Naive B cell (primary cell): ENCODE measurements at regions not wholly inside any gene's neighbourhood (a gene's known extent, or its start where the extent isn't known, plus 50 kb on each side); places are given as distances from the start of the nearest gene placed in this dataset.

Experiments used
- ATAC-seq, 2 donors: fragments of 150-1000 bp; cut with Tn5 transposase; 2 replicates each; pipeline ENCODE4 v1.10.0; 2021; ENCODE audit warnings: low read depth in 2 of 2, mild to moderate bottlenecking in 2 of 2, moderate library complexity in 2 of 2
- DNase-seq: peaks from one replicate; pipeline ENCODE4 v3.0.0; 2022
- H3K27ac Mint-ChIP-seq, 6 donors: one replicate each; pipeline ENCODE4 v1.8.0; 2020 to 2022; ENCODE audit warnings: mild to moderate bottlenecking in 6 of 6, mixed read lengths in 6 of 6, moderate library complexity in 5 of 6, inconsistent platforms in 2 of 6
- H3K27me3 Mint-ChIP-seq, 3 donors: one replicate each; pipeline ENCODE4 v1.8.0; 2021 to 2022; ENCODE audit warnings: mixed read lengths in 3 of 3, mild to moderate bottlenecking in 1 of 3
- H3K36me3 Mint-ChIP-seq, 2 donors: one replicate each; pipeline ENCODE4 v1.8.0; 2020 to 2022; ENCODE audit warnings: mixed read lengths in 2 of 2, inconsistent platforms in 1 of 2, mild to moderate bottlenecking in 1 of 2
- H3K4me1 Mint-ChIP-seq, 3 donors: one replicate each; pipeline ENCODE4 v1.8.0; 2020 to 2022; ENCODE audit warnings: mixed read lengths in 3 of 3, inconsistent platforms in 1 of 3, mild to moderate bottlenecking in 1 of 3, moderate library complexity in 1 of 3
- H3K4me3 Mint-ChIP-seq, 8 donors: one replicate each; pipeline ENCODE4 v1.8.0; 2020 to 2022; ENCODE audit warnings: mild to moderate bottlenecking in 8 of 8, mixed read lengths in 8 of 8, moderate library complexity in 8 of 8, inconsistent platforms in 2 of 8
- H3K9me3 Mint-ChIP-seq, 7 donors: one replicate each; pipeline ENCODE4 v1.8.0; 2020 to 2022; ENCODE audit warnings: mixed read lengths in 7 of 7, mild to moderate bottlenecking in 5 of 7, inconsistent platforms in 2 of 7, moderate library complexity in 1 of 7

- H3K27ac Mint-ChIP-seq, result no peak overlapping the region
- no peaks in the 10 kb centered on the region for H3K36me3 Mint-ChIP-seq
- no peak for DNase-seq
- no peak for ATAC-seq
- no peaks in the 10 kb centered on the region for H3K27me3 Mint-ChIP-seq
- H3K4me3 Mint-ChIP-seq, result no peak overlapping the region
- H3K9me3 Mint-ChIP-seq, result peaks cover 0 to 9% (median 4%) of the 10 kb centered on the region in 7 donors
- no peaks in the 10 kb centered on the region for H3K4me1 Mint-ChIP-seq
Measured at GRCh38 chr6:74333406-74333805, 637.4 kb downstream of the CD109 start.

- H3K9me3 Mint-ChIP-seq, result peaks cover 0 to 10% (median 7%) of the 10 kb centered on the region in 7 donors
- ATAC-seq, result no peak
- no peaks in the 10 kb centered on the region for H3K4me1 Mint-ChIP-seq
- H3K4me3 Mint-ChIP-seq, result no peak overlapping the region
- DNase-seq, result no peak
- H3K36me3 Mint-ChIP-seq, result no peaks in the 10 kb centered on the region
- no peak overlapping the region for H3K27ac Mint-ChIP-seq
- H3K27me3 Mint-ChIP-seq, result no peaks in the 10 kb centered on the region
Measured at GRCh38 chr6:74320715-74321114, 624.7 kb downstream of the CD109 start.

GRCh38 chr6:74320074-74320473 is 624.1 kb downstream of the CD109 start:
- no peak overlapping the region for H3K27ac Mint-ChIP-seq
- no peak for DNase-seq
- no peak for ATAC-seq
- H3K4me3 Mint-ChIP-seq, result no peak overlapping the region
- H3K4me1 Mint-ChIP-seq, result no peaks in the 10 kb centered on the region
- H3K9me3 Mint-ChIP-seq, result peaks cover 0 to 10% (median 7%) of the 10 kb centered on the region in 7 donors
- no peaks in the 10 kb centered on the region for H3K36me3 Mint-ChIP-seq
- H3K27me3 Mint-ChIP-seq, result no peaks in the 10 kb centered on the region

- ATAC-seq (no peak), DNase-seq (no peak)
- Mint-ChIP-seq H3K4me1 (no peaks in the 10 kb centered on the region), H3K27me3 (no peaks in the 10 kb centered on the region), H3K9me3 (peaks cover 2 to 10% (median 7%) of the 10 kb centered on the region in 7 donors), H3K36me3 (no peaks in the 10 kb centered on the region), H3K4me3 (no peak overlapping the region), H3K27ac (no peak overlapping the region)
Measured at GRCh38 chr6:74319292-74319691, 623.3 kb downstream of the CD109 start.

- DNase-seq (no peak), ATAC-seq (no peak)
- Mint-ChIP-seq H3K27ac (peak overlapping the region in 1 of 6 donors; percentile 39), H3K9me3 (peaks cover 2 to 10% (median 7%) of the 10 kb centered on the region in 7 donors), H3K27me3 (no peaks in the 10 kb centered on the region), H3K4me3 (no peak overlapping the region), H3K36me3 (no peaks in the 10 kb centered on the region), H3K4me1 (no peaks in the 10 kb centered on the region)
Measured at GRCh38 chr6:74318738-74319137, 622.7 kb downstream of the CD109 start.

GRCh38 chr6:74312081-74312480 is 616.1 kb downstream of the CD109 start:
- DNase-seq (no peak), ATAC-seq (no peak)
- peaks cover 2 to 13% (median 7%) of the 10 kb centered on the region in 7 donors for H3K9me3 Mint-ChIP-seq
- H3K27ac Mint-ChIP-seq, result no peak overlapping the region
- no peak overlapping the region for H3K4me3 Mint-ChIP-seq
- H3K36me3 Mint-ChIP-seq, result no peaks in the 10 kb centered on the region
- H3K27me3 Mint-ChIP-seq, result no peaks in the 10 kb centered on the region
- H3K4me1 Mint-ChIP-seq, result no peaks in the 10 kb centered on the region

GRCh38 chr6:74311431-74311830 is 615.4 kb downstream of the CD109 start:
- no peak overlapping the region for H3K27ac Mint-ChIP-seq
- H3K27me3 Mint-ChIP-seq, result no peaks in the 10 kb centered on the region
- no peaks in the 10 kb centered on the region for H3K4me1 Mint-ChIP-seq
- DNase-seq (no peak), ATAC-seq (no peak)
- no peaks in the 10 kb centered on the region for H3K36me3 Mint-ChIP-seq
- no peak overlapping the region for H3K4me3 Mint-ChIP-seq
- H3K9me3 Mint-ChIP-seq, result peaks cover under 1 to 8% (median 2%) of the 10 kb centered on the region in 7 donors

- DNase-seq, result no peak
- H3K4me3 Mint-ChIP-seq, result no peak overlapping the region
- ATAC-seq, result no peak
- H3K36me3 Mint-ChIP-seq, result no peaks in the 10 kb centered on the region
- peaks cover 0 to 4% (median 4%) of the 10 kb centered on the region in 7 donors for H3K9me3 Mint-ChIP-seq
- H3K27me3 Mint-ChIP-seq, result no peaks in the 10 kb centered on the region
- H3K27ac Mint-ChIP-seq, result no peak overlapping the region
- no peaks in the 10 kb centered on the region for H3K4me1 Mint-ChIP-seq
Measured at GRCh38 chr6:74289884-74290283, 593.9 kb downstream of the CD109 start.

GRCh38 chr6:74287932-74288331 is 591.9 kb downstream of the CD109 start:
- Mint-ChIP-seq H3K36me3 (no peaks in the 10 kb centered on the region), H3K4me3 (no peak overlapping the region), H3K4me1 (no peaks in the 10 kb centered on the region), H3K27ac (no peak overlapping the region), H3K27me3 (no peaks in the 10 kb centered on the region), H3K9me3 (peaks cover 0 to 5% (median 4%) of the 10 kb centered on the region in 7 donors)
- DNase-seq, result no peak
- no peak for ATAC-seq

GRCh38 chr6:74287441-74287840 is 591.4 kb downstream of the CD109 start:
- Mint-ChIP-seq H3K27ac (no peak overlapping the region), H3K36me3 (no peaks in the 10 kb centered on the region), H3K9me3 (peaks cover 0 to 5% (median 4%) of the 10 kb centered on the region in 7 donors), H3K4me1 (no peaks in the 10 kb centered on the region), H3K4me3 (no peak overlapping the region), H3K27me3 (no peaks in the 10 kb centered on the region)
- ATAC-seq (no peak), DNase-seq (no peak)

- Mint-ChIP-seq H3K9me3 (peaks cover 0 to 19% (median 4%) of the 10 kb centered on the region in 7 donors), H3K36me3 (no peaks in the 10 kb centered on the region)
- no peak for ATAC-seq
Measured at GRCh38 chr6:74284284-74284683, 588.3 kb downstream of the CD109 start.

GRCh38 chr6:74283532-74283931 is 587.5 kb downstream of the CD109 start:
- Mint-ChIP-seq H3K4me1 (no peaks in the 10 kb centered on the region), H3K9me3 (peaks cover 0 to 15% (median 2%) of the 10 kb centered on the region in 7 donors), H3K4me3 (peak overlapping the region in 1 of 8 donors; percentile 69), H3K36me3 (no peaks in the 10 kb centered on the region), H3K27me3 (no peaks in the 10 kb centered on the region), H3K27ac (no peak overlapping the region)
- DNase-seq (no peak), ATAC-seq (no peak)

More at GRCh38 chr6:74284284-74284683, 588.3 kb downstream of the CD109 start:
- DNase-seq, result no peak
- no peak overlapping the region for H3K4me3 Mint-ChIP-seq
- H3K4me1 Mint-ChIP-seq, result no peaks in the 10 kb centered on the region
- H3K27me3 Mint-ChIP-seq, result no peaks in the 10 kb centered on the region
- H3K27ac Mint-ChIP-seq, result no peak overlapping the region

GRCh38 chr6:74282143-74282689 is 586.2 kb downstream of the CD109 start:
- no peak overlapping the region for H3K27ac Mint-ChIP-seq
- H3K36me3 Mint-ChIP-seq, result no peaks in the 10 kb centered on the region
- H3K4me1 Mint-ChIP-seq, result no peaks in the 10 kb centered on the region
- peak overlapping the region in 2 of 8 donors; percentile 24 to 55 for H3K4me3 Mint-ChIP-seq
- H3K27me3 Mint-ChIP-seq, result no peaks in the 10 kb centered on the region
- no peak for DNase-seq
- no peak for ATAC-seq
- peaks cover 0 to 19% (median 2%) of the 10 kb centered on the region in 7 donors for H3K9me3 Mint-ChIP-seq

- peaks cover 0 to 19% (median 0%) of the 10 kb centered on the region in 7 donors for H3K9me3 Mint-ChIP-seq
- H3K4me1 Mint-ChIP-seq, result no peaks in the 10 kb centered on the region
- no peak overlapping the region for H3K27ac Mint-ChIP-seq
- H3K27me3 Mint-ChIP-seq, result no peaks in the 10 kb centered on the region
- H3K36me3 Mint-ChIP-seq, result no peaks in the 10 kb centered on the region
- ATAC-seq (no peak), DNase-seq (no peak)
- no peak overlapping the region for H3K4me3 Mint-ChIP-seq
Measured at GRCh38 chr6:74280130-74280692, 584.2 kb downstream of the CD109 start.
